HG02885 (cell line): ENCODE measurements at regions not wholly inside any gene's neighbourhood (a gene's known extent, or its start where the extent isn't known, plus 50 kb on each side); places are given as distances from the start of the nearest gene placed in this dataset.

Experiments
- ATAC-seq: cut with Tn5 transposase; IDR thresholded peaks from one replicate; pipeline ENCODE4 v1.9.1; 2021; ENCODE audit warnings: mild to moderate bottlenecking; ENCODE audit not compliant: unreplicated experiment, poor library complexity

DNA sequence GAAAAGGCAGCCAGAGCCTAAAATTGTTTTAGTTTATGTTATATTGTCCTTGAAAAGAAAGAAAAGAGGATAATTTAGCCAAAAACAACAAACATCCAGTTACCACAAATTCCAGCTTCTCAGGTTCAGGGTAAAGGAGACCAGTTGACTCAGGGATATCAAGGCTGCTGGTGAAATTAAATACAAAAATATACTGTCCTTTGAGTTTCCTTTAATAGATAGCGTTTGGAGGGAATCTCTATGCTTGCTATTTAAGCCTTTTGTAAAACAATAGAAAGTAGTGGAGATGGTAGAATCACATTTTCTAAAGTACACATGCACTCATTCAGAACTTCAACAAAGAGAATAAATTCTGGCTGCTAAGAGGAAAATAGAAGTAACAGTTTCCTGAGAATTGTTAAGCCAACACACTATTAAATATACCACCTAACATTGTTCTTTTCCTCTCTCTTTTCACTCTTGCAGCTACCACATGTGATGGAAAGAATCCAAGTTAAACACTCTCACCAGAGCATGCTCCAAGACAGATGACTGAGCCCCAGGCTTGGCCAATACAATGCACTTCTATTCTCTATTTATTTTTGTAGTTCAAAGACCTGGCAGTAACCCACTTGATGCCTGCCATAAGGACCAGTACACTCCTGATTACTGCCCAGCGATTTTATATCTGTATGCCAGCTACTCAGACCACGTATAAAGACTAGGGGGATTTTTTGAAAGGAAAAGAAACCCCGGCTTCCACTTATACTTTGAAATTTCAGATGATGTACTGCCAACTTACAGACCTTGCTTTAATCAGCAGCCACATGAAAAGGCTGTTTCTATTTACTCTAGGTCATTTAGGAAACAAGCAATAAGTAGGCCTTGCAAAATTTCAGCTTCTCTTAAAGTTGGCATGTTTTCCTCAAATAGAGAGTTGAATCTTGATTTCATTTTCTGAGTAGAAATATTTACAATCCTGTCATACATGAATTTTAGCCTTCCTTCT lies 756.9 kb downstream of the FAT4 start:
- ATAC-seq, result no peak

DNA sequence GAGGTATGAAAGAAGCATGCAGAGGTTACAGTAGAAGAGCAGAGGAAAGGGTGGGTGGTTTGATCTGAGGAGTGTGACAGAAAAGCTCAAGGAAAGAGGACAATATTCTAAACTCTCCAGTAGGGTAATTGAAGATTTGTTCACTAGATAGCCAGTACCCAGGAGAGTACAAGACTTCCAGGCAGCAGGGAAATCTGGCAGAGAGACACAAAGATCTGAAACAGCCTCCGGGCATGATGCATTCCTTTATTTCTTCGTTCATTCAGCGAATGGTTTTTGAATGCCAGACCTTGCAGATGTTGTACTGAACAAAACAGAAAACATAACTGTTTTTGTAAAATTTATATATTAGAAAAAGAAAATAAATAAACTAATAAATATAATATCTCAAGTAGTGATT lies 766.6 kb downstream of the FAT4 start:
- no peak for ATAC-seq

DNA sequence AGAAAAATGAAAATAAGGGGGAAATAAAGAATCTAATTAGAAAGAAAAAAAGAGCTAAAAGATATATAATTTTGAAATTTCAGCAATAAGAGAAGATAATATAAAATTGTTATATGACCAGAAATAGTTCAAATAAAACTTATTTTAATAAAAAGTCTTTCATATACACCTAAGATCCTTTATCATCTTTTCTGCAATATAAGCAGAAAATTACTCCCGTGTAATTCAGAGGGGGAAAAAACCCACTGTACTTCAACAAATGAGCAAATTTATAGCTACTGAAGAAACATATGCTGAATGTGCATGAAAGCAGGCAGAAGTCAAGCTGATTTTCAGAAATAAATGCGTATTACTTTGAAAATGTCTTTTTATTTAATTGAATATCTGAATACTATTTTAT lies 771.3 kb downstream of the FAT4 start:
- ATAC-seq, result no peak

DNA sequence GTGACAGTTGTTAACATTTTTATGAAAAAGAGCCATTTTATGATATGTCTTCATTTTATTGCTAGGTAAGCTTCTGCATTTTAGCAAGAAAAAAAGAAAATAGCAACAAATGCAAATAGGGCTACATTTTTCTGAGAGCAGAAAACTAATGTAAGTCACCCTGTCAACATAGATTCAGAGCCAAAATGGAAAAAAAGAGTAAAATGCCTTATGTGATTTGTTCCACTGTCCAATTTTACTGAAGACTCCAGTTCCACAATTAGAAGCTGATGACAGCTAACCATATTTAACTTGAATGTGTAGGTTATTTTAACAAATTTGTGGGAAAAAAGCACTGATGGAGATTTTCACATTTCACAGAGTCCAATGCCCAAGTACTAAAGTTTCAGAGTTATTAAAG lies 772.3 kb downstream of the FAT4 start:
- ATAC-seq, result no peak

DNA sequence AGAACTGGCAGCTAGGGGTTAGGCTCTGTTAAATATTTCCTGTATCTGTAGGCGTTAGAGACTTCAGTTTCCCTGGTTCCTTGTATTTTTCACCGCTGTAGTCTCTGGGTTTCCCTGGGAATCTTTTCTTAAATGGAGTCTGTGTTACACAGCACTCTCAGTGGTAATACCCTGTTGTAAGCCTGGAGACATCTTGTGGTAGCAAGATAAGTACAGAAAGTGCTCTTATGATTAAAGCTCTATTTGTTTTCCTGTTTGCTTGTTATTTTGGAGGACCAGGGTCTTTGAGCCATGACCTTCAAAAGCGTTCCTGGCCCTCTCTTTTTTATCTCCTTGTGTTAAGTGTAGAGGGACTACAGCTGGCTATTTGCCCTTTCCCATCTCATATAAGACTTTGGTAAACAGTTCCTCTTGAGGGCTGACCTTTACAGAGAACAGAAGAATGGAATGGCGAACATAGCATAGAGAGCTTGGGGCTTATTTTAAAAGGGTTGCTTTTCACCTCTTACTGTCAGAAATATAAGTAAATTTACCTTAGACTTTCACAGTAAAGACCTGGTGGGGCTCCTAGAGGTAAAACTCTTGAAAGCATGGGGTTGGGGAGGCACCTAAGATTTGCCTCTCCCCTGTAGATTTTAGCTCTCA lies 782.5 kb downstream of the FAT4 start:
- ATAC-seq, result no peak

DNA sequence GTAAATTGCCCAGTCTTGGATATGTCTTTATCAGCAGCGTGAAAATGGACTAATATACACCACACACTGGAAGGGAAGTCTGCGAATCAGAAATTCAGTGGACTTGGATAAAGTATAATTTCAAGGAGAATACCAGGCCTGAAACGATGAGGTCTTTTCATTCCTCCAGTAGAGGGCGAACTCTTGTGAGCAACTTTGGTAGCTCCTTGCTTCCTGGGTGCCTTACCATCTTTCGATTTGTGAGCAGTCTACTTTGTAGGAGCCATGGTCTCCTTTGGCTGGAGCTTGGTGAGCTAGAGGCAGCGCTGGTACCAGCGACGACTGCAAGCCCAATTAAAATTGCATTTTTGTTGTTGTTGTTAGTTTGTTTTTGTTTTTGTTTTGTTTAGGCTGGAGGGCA lies 791.9 kb downstream of the FAT4 start:
- ATAC-seq, result no peak

DNA sequence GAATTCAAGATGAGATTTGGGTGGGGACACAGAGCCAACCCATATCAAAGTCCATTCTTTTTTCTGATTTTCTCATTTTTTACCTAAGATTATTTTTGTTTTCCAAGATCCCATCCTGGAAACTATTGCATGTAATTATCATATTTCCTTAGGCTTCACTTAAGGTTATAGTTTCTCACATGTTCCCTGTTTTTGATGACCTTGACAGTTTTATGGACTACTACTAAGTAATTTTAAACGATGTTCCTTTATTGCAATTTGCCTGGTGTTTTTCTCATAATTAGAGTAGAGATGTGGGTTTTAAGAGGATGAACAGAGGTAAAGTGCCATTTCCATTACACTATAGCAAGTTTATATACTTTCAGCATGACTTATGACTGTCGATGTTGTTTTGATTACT lies 795.1 kb downstream of the FAT4 start:
- no peak for ATAC-seq

DNA sequence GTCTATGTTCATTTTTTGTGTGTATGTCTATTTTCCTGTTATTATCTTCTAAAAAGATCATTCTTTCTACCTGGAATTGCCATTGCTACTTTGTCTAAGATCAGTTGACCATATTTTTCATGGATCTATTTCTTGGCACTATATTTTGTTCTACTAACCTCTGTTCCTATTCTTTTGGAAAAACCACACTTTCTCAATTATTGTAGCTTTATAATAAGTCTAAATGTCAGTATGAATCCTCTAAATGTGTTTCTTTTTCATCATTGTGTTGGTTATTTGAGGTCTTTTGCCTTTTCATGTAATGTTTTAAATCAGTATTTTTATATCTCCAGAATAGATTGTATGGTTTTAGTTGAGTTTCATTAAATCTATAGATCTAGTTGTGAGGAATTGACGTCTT lies 798.3 kb downstream of the FAT4 start:
- ATAC-seq, result no peak

DNA sequence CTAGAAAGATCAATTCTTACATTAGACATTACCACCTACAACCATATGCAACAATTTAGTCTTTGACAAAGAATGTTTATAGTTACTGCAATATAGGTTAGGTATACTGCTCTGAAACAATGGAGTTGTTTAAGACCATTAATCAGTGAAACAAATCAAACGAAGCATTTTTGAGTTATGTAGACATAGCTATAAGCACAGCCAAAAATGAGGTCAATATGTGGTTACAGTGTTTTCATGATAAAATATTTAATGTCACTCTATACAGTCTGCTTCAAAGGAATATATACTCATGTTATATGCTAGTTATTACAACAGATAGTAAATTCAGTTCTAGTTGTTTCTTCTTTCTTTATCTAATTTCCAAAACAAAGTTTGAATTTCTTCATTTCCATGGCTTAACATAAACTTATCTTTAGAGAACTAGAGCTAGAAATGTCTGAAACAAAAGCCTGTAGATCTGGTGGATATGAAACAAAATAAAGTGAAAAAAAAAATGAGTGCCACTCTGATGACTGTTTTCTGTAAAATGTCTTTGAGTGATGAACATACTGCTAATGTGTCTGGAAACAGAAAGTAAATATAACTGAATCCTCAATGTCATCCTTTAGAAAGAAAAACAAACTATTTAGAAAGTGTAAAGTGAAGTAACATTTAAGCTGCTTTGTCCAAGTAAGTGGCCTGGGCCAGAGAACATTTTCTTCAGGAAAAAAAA lies 809.0 kb downstream of the FAT4 start:
- ATAC-seq, result no peak

DNA sequence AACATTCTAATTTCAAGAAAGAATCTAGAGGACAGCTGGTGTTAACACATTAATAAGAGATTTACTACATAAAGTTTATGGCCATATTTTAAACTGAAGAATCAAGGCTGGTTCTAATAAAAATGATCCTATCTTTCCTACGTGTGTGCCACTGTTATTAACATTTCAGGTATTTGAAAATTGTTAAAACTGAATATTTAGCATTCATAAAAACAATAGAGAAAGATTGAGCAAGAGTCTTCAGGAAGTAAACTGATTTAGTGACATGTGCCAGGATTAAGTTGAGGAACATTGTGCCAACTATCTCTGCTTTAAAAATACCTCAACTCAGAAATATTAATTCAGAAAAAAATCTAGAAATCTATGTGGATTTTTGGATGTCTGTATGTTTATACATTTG lies 810.1 kb downstream of the FAT4 start:
- no peak for ATAC-seq

DNA sequence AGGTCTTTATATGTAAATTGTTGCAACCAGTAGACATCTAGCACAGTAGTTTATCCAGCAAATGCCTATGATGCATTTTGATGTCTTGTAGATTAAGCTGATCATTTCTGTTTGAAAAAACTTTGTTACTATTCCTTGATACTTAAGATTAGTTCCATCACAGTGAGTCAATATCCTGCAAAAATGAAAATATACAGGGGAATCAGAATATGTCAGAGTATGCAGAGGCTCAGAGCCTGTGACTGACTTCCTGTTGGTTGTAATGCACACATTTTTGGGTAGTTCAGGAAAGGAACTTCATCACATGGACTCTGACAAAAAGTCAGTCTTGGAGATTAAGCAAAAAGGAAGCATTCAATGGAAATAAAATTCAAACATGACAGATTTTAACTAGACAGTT lies 815.5 kb downstream of the FAT4 start:
- ATAC-seq, result no peak

DNA sequence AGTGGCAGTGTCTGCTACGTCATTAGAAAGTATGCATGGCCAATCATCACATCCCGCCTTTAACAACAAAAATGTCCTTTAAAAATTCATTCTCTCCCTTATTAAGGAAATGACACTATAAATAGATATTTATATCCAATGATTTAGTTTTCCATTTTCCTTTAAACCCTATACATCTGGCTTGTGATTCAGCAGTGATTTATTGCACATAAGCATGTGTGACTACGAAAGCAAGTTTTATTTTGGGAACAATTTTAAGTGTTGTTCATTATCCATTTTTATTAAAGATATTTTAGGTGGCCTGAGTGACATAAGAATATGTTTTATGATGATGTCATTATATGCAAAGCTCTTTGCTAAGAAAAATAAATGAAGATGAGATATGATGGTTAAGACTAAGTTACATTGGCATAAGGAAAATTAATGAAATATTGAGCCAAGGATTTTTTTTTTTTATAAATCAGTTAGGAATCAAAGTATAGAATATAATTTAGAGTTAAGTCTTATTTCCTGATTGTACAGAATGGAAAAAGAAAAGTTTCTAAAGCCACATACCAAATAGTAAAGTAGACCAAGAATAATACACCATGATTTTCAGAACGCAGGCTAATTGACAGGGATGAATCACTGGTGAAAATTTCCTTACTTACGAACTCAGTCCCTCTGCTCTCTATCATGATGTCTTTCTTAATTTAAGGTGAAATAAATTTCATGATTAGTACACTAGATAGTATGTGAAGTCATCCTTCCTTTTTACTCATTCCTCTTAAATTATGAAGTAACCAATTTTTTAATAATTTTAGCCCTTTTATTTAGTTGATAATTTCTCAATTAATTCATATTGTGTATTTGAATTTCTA lies 822.4 kb downstream of the FAT4 start:
- ATAC-seq, result no peak

DNA sequence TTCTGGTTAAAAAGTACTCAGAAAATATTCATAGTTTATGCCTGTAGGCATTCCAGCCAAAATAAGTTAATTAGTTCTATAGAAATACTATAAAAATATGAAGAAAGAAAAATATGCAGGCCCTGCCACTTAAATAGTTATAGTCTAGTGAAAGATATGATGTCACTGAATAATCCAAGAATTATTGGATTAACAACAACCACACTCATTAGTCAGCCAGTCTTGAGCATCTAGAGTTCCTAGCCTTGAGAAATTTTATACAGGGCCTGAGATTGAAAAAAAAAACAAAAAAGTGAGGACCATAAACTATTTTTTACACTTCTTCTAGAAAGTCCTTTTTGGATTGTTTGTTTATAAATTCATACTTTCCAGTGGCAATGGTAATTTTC lies 823.0 kb downstream of the FAT4 start:
- no peak for ATAC-seq

DNA sequence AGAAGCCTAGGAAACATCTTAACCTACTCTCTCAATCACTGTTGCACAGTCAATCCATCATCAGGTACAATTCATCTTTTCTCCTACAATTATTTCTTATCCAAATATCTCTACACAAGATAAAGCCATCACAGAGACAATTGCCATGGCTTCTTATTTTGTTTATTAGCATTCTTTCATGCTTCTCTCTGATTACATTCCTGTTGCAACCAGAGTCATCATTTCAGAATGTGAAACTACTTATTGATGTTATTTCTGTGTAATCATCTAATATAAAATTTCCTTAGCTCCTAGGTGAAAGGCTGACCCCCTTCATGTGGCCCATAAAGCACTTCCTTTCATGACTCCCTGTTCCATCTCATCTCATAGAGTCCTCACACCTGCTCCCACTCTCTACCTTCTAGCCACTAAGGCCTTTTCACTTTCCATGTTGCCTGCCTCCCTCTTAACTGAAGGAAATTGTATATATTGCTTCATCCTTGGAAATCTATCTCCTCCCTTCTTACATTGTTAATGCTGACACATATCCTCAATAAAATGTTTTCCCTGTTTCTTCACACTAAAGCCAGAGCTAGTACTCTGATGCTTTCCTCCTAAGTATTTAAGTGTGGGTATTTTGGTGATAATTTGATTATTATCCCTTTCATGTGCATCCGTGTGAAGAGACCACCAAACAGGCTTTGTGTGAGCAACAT lies 829.9 kb downstream of the FAT4 start:
- no peak for ATAC-seq

DNA sequence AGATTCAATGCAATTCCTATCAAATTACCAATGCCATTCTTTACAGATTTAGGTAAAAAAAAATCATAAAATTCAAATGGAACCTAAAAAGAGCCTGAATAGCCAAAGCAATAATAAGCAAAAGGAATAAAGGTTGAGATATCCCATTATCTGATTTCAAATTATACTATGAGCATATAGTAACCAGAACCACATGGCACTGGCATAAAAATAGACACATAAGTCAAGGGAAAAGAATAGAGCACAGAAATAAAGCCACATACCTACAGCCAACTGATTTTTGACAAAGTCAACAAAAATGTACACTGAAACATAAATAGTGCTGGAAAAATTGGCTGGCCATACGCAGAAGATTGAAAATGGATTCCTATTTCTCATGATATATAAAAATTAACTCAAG lies 853.7 kb downstream of the FAT4 start:
- ATAC-seq, result no peak

DNA sequence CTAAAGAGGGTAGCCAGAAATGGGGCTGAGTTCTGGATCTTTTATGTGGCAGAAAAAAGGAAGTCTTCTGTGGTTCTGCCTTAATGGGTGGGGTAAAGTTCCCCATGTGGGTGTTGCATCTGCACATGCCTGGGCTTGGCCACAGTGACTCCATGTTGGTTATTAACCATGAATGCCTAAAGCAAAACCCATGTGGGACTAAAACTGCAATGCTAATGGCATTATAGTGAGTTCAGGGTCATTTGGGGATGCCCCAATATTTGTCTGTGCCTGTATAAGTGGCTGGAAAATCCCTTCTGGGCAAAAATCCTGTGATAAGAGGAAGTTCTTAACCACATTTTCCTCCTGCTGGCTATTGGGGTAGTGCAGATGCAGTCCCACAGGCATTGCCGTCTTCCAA lies 857.4 kb downstream of the FAT4 start:
- peak; percentile 55 for ATAC-seq

DNA sequence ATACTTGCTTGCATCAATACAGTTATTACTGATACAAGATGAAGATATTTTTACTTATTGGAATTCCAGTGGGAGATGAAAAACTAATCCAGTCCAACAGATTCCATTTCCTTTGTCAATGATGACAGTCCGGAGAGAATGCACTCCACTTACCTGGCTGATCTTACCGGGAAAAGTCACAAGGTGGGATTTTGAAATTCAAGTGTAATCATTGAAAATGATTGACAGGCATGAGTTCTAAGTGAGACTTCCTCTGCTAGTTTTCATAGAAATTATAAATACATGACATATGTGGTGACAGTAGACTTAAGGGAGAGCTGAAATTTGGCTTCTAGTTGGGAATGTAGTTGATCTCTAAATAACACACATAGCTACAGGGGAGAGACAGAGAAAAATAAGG lies 859.9 kb downstream of the FAT4 start:
- ATAC-seq, result no peak

DNA sequence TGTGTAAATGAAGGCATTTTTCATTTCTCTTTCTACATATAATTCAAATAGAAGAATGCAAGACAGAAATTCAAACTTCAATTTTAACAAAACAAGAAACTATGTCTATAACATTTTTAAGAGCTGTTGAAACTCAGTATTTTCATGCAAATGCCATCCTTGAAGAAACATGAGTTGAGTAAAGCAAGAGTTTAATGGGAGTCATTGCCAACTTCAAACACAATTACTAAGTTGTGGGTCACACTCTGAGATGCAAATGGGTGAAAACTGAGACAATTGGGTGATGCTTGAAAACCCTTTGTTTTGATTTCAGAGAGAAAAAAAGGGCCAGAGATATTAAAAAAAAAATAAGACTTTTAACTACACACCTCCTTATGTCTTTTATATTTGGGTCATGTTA lies 865.9 kb downstream of the FAT4 start:
- no peak for ATAC-seq

DNA sequence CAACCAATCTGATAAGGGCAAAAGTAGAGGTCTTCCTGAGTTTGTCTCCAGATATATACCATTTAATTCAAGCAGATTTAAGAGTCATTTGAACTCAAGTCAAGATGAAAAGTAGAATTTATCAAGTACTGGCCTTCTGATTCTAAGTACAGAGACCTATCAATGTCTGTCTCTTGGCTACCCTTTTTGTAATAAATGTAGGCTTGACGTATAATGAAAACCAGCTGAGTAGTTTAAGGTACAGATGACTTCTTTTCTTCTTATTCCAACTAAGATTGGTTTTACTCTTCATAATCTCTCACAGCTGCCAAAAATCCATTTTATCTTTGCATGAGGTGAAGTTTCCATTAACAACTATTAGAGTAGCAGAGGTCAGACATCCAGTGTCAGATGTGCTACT lies 867.6 kb downstream of the FAT4 start:
- ATAC-seq, result no peak

DNA sequence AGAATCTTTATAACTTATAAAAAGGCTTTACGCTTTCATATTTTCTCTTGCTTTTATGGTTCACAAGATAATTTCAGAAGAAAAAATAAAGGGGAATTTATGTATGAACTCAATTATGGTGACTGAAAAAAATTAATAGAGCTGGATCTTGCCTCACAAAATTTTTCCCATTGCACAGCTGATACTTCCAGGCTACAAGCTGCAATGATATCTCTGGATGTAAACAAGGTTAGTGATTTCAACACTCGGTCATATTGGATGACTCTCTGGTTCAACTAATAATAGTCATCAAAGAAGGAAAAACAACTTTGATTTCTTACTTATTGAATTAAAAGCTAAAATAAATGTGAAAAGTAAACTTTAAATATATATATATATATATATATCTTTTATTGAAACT lies 868.0 kb downstream of the FAT4 start:
- no peak for ATAC-seq
